G401.6 (cell line): ENCODE measurements at regions not wholly inside any gene's neighbourhood (a gene's known extent, or its start where the extent isn't known, plus 50 kb on each side); places are given as distances from the start of the nearest gene placed in this dataset.

Experiments
- FAIRE-seq: peaks from 2 replicates; lab custom pipeline; 2012; peaks lifted over from hg19 to GRCh38; lab: Jason Lieb, UNC

DNA sequence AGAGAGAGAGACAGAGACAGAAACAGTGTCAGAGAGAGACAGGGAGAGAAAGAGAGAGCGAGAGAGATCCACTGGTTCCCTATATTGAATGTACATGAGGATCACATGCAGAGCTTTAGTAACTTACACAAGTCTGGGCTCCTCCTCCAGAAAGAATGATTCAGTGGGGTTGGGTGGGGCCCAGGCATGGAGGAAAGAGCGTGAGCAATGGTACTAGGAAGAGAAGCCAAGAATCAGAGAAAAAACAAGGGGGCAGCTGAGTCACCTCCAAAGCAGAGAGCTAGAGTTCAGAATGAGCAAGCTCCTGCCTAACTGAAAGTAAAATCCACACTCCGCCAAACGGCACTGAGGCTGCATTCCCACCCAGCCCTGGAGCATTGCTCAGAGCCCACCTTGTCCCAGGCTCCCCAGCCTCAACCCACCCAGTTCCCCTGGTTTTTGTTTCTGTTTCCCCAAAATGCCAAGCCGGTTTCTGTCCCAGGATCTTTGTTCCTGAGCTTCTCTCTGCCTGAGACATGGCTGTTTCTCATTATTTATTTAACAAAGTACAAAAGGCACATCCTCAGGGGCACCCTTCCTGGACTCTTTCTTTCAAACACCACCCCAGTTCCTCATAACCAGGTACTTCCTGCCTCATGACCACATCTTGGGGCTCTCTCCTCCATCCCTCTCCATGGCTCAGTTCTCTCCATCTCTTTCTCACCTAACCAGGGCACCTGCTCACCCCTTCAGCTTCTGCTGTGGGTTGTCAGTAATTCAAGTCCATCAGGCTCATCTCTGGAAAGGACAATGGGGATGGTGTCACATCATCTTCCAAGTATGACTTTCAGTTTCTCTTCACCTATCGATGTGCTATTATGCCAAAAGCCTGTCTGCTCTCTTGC, 670.3 kb upstream of the TBX3 start:
- FAIRE-seq = no peak

DNA sequence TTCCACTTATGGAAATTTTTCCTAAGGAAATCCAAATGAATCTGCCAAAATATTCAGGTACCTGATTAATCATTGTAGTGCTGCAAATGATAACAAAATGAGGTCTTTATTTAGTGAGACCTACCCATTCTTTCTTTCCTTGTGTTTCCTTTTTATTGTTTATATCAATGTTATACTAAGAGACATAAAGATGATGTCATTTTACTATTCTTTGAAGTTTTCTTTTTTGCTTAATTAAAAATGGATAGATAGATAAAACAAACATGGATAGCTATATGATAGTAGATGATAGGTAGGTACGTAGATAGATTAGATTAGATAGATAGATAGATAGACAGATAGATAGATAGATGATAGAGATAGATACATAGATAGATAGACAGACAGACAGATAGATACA, 669.5 kb upstream of the TBX3 start:
- FAIRE-seq = no peak

- FAIRE-seq = no peak
These were observed 667.6 kb upstream of the TBX3 start for GRCh38 chr12:115351514-115352077.

GRCh38 chr12:115349711-115350110, 665.7 kb upstream of the TBX3 start:
- FAIRE-seq = no peak

GRCh38 chr12:115348301-115348700, 664.3 kb upstream of the TBX3 start:
- no peak for FAIRE-seq

DNA sequence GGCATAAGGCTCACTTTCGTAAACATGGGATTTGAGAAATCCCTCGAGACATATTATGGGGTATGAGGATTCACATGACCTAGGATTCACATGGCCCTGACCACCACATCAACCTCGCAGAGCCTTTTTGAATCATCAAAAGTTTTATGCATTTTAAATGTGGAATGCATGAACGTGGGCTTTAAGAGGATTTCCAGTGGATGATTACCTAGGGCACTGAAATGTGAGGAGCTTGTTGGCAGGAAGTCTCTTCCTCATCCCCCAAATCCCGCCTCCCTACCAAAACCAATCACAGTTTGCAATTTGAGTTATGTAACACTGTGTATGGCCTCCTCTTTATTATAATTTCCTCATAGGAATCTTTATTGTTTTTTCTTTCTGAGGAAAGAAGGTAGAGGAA, 659.6 kb upstream of the TBX3 start:
- FAIRE-seq = no peak

DNA sequence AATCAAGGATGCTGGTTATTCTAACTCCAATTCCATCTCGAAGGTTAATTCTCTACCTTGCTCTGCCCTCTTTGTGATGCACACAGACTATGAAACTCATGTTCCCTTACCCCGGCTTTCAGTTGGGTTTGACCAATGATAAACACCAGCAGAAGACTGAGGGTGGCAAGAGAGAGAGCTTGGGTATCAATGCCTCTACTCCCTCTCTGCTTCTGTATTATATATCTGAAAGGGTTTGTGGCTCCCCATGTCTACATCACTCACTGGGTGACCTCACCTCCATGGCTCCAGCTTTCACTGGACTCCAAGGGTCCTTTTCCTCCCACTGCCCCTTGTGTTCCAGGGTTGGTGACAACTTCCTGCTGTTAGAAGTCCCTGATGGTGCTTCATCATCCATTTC, 659.0 kb upstream of the TBX3 start:
- FAIRE-seq = no peak

- no peak for FAIRE-seq
These were observed 657.5 kb upstream of the TBX3 start for GRCh38 chr12:115341442-115341841.

DNA sequence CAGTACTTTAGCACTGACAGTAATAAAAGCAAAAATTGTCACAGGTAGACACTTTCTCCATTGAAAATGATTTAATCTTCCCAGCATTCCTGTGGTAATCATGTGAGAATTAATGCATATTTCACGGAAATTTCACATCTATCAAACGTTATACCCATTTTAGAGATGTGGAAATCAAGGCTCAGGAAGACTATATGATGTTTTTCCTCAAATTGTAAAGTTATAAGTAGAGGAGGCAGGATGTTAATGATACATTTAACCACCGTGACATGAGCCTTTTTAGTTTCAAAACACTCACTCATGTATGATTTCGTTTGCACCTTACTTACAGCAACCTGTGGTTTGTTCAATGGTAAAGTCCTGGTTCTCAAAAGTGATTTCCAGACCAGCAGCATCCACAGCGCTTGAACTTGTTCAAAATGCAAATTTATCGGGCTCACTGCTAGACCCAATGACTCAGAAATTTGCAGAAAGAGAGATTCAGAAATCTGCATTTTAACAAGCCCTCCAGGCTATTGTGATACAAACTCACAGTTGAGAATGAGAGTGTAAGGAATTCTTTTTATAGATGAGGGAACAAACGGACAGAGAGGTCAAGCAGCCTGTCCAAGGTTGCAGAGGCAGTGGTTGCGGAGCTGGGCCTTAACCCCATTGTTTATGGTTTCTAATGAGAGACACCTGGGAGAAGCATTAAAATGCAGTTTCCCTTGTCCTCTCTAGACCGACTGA, 654.8 kb upstream of the TBX3 start:
- no peak for FAIRE-seq

- FAIRE-seq = no peak
These were observed 653.9 kb upstream of the TBX3 start for GRCh38 chr12:115337693-115338543.

GRCh38 chr12:115336506-115336905, 652.5 kb upstream of the TBX3 start:
- FAIRE-seq = no peak

DNA sequence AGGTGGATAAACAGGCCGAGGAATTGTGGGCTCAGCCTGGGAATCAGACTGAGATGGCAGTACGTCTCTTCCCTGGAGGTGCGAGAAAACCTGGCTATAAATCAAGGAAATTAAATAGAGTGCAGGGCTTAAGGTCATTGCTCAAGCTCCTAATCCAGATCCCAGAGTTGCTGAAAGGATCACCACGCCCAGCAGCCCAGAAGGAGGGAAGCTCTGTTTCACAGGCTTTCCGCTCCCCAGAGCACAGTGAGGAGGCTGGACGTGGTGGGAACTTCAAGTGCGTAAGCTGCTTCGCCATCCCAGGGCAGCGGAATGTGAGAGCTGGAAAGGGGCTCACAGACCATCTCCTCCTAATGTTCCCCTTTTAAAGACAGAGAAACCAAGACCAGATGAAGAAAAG, 651.6 kb upstream of the TBX3 start:
- FAIRE-seq = no peak

DNA sequence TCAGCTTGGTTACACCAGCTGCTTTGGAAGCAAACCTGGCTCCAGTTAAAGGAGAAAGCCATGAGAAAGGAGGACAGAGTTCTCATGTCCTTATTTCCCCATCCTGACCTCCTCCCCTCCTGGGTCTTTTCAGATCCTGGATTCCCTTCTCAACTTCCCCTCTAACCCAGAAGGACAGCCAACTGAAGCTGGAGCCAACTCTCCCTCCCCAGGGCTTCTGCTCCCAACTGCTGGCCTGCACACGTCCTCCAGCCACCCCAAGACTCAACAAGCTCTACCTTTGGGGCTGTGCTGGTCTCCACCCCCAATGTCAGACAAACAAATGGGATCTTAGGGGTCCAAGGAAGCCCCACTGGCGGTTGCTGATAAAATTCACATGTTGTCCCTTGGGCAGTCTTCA, 651.1 kb upstream of the TBX3 start:
- FAIRE-seq = no peak

- FAIRE-seq = no peak
These were observed 649.0 kb upstream of the TBX3 start for GRCh38 chr12:115332945-115333344.

GRCh38 chr12:115325858-115326257, 641.9 kb upstream of the TBX3 start:
- FAIRE-seq = no peak

- FAIRE-seq = no peak
These were observed 641.1 kb upstream of the TBX3 start for GRCh38 chr12:115324949-115325593.

DNA sequence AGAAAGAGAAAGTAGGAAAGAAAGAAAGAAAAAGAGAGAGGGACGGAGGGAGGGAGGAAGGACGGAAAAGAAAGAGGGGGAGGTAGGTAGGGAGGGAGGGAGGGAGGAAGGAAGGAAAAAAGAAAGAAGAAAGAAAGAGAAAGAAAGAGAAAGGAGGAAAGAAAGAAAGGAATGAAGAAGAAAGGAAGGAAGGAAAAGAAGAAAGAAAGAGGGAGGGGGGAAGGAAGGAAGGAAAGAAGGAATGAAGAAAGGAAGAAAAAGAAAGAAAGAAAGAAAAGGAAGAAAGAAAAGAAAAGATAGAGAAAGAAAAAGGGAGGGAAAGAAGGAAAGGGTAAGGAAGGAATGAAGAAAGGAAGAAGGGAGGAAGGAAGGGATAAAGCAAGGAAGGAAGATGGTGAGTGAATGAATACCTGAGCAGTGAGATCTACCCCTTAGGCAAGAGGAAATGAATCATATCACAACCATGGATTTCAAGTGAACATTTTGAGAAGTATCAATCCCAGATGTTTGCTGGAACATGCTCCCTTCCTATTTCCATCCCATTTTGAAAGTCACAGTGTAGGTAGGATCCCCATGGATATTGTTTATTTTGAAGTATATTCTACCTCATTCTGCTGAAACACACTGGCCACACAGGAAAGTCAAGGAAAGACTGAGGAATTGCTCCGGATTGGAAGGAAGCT, 639.4 kb upstream of the TBX3 start:
- FAIRE-seq = no peak

DNA sequence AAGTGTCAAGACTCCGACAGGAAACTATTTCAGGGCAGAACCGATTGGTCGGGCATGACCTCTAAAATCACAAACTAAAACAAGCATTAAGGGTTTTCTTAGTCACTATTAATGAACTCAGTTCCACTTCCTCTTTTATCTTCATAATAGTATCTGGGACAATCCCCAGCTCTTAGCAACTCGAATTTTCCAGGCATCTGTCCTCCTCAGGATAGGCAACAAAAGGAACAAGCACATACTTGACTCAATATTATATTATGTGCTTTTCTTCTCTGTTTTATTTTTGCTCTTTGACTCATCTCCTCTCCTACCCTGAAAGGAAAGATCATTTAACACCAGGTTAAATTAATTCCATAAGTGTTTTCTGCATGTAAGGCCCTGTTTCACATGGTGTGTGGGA, 638.3 kb upstream of the TBX3 start:
- no peak for FAIRE-seq

GRCh38 chr12:115320967-115321366, 637.0 kb upstream of the TBX3 start:
- no peak for FAIRE-seq

GRCh38 chr12:115320451-115320850, 636.5 kb upstream of the TBX3 start:
- FAIRE-seq = no peak

DNA sequence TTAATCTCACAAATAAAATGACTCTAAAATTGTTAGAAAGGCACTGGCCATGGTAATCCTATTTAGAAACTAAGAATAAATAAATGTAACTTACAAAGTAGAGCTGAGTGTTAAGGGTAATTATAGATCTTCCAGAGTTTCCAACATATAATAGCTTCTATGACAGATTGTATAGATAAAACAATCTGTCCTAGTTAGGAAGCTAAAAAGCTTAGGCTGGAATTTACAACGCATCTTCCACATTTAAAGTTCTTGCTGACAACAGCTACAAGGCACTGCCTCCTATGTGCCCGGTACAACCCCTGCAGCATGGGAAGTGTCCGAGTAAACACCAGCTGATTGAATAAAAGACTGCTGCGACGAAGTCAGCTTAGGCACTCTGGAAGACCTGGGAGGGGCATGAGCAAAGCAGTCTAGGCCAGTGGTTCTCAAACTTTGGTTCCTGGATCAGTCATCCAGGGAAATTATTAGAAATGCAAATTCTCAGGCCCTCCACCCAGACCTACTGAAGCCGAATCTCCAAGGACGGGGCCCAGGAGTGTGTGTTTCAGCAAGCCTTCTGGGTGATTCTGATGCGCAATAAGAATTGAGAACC, 635.6 kb upstream of the TBX3 start:
- FAIRE-seq = no peak
